ENCODE measurements at regions not wholly inside any gene's neighbourhood (a gene's known extent, or its start where the extent isn't known, plus 50 kb on each side); places are given as distances from the start of the nearest gene placed in this dataset.

- no peak for FAIRE-seq
Measured at GRCh38 chr18:67379981-67380380, 136.5 kb downstream of the DSEL start.

DNA sequence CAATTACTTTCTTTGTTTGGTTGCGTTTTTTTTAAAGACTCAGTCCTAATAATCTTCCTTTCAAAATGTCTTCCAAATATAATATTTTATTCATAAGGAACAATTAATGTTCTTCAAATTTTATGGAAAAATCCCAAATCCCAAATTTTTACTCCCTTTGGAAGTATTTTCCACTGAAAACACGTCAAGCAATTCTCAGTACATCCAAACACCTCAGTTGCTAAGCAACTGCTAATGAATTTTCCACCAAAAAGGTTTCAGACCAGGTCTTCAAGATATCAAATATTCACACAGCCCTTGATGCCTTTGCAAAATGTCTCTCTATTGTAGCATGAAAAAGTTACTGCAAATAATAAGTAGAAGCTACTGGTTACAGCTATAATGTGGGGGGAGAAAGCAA is 140.1 kb downstream of the DSEL start:
- FAIRE-seq = no peak

- FAIRE-seq = no peak
Measured at GRCh38 chr18:67373636-67374035, 142.9 kb downstream of the DSEL start.

GRCh38 chr18:67367540-67367939 is 149.0 kb downstream of the DSEL start:
- no peak for FAIRE-seq

GRCh38 chr18:67363694-67364093 is 152.8 kb downstream of the DSEL start:
- FAIRE-seq = no peak

DNA sequence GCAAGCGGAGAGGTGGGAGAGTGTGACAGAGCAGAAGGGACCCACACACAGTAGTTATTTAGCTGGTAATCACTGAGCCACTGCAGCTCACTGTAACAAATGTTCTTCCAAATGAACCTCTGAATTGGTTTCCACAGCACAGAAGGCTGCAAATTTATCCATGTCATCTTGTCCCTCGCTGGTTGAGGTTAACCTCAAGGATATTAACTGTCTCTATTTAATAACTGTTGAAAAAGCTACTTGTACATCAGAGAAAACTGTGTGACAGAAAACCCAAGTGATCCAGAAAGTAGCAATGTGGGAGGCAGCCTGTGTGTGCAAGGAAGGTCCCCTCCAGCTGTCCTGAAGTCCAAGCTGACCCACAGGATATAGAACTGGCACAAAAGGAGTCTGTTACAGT is 153.6 kb downstream of the DSEL start:
- no peak for FAIRE-seq

DNA sequence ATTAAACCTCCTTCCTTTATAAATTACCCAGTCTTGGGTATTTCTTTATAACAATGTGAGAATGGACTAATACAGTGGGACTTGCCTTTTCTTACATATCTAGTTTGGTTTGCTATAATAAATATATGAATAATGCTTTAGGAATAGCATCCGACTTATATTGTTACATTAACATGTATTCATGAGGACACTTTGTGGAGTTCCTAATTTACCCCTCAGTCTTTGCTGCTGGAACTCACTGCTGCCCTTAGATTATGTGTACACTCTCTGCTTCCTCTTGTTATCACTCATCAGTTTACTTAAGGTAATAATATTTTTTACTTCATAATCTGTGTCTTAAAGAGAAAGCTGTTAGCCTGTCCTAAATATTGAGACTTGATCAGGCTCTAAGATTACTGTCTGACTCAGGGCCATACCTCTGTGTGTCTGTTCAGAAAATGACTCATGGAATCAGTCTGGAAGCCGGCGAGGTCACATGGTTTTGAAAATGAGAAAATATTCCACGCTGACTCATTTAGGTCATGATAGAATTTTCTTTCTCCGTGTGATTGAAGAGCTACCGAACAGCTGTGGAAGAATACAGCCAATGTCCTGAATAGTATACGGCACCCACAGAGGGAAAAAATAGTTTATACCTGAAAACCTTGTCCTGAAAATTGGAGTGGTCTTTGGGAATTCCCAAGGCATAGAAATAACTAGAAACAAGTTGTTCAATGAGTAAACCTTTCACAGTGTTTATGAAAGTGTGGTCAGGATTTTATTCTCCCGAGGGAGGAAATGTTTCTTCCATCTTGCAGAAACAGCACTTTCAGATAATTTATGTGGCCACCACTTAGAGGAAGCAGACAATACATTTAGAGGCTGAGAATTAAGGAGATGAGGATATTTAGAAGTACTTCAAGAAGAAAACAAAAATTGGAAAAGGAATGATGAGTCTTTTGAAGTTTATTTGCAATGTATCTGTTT is 156.4 kb downstream of the DSEL start:
- no peak for FAIRE-seq

- FAIRE-seq = no peak
Measured at GRCh38 chr18:67358947-67359346, 157.6 kb downstream of the DSEL start.

- no peak for FAIRE-seq
Measured at GRCh38 chr18:67354692-67355091, 161.8 kb downstream of the DSEL start.

GRCh38 chr18:67354091-67354490 is 162.4 kb downstream of the DSEL start:
- FAIRE-seq = no peak

GRCh38 chr18:67347438-67347837 is 169.1 kb downstream of the DSEL start:
- no peak for FAIRE-seq

- no peak for FAIRE-seq
Measured at GRCh38 chr18:67342159-67342558, 174.4 kb downstream of the DSEL start.

DNA sequence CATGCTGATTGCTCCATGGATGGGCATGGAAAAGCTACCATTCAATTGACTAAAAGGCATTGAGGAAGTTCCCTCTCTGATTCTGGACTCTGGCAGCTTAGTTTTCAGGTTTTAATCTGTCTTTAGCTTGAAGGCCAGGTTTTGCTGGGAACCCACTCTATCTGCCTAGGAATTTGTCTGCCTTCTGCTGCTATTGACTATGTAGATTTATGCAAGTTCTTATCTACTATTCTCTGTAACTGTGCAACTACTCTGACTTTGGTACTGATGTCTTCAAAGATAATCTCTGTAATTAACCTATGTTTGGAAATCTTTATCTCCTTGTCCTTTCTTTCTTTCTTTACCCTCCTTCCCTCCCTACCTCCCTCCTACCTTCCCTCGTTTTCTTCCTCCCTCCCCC is 178.8 kb downstream of the DSEL start:
- no peak for FAIRE-seq

DNA sequence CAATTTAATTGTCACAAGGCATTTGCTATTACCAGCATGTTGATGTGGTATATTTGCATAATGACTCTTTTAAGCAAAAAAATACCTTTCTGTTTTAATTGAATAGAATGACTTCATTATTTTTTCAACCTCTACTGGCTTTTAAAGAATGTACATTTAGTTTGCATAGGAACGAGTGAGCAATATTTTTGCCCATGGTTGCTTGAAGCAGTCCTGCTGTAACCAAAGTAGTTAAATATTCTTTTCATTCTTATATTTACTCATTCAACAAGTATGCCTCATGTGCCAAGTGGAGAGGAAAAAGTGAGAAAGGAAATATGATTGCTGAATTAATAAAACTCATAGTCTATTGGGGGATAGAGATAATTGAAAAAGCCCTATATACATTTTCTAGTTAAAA is 184.7 kb downstream of the DSEL start:
- no peak for FAIRE-seq

GRCh38 chr18:67319109-67319508 is 197.4 kb downstream of the DSEL start:
- no peak for FAIRE-seq

- no peak for FAIRE-seq
Measured at GRCh38 chr18:67318651-67319050, 197.9 kb downstream of the DSEL start.

GRCh38 chr18:67310826-67311225 is 205.7 kb downstream of the DSEL start:
- FAIRE-seq = no peak

GRCh38 chr18:67308819-67309218 is 207.7 kb downstream of the DSEL start:
- no peak for FAIRE-seq

DNA sequence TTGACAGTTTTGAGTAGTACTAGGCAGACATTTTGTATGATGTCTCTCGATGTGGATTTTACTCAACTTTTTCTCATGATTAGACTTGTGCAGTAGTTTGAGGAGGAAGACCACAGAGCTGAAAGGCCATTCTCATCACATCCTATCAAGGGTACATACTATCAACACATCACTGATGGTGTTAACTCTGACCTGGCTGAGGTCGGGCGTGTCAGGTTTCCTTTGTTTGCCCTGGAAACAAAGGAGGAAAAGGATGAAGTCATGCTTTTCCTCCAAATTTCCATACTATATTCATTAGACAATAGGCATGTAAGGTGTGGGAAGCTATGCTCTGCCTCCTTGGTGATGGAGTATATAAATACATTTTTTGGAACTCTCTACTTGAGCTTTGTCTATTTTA is 211.1 kb downstream of the DSEL start:
- no peak for FAIRE-seq

DNA sequence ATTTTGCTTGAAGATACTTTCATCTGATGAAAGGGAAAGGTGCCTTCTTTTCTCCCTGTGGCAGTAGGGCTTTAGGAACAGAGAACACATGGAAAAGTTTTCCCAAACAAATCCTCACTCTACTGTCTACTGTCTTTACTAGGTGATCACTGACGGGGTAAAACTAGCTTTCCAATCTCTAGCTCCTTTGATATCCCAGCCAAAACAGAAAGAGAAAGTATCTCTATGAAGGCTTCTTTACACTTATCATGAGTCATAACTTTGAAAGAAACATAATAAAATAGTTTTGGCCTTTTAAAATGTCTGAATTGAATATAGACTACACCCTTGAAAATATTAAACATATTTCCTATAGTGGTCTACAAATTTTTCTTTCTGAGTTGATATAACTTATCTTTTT is 214.5 kb downstream of the DSEL start:
- no peak for FAIRE-seq

DNA sequence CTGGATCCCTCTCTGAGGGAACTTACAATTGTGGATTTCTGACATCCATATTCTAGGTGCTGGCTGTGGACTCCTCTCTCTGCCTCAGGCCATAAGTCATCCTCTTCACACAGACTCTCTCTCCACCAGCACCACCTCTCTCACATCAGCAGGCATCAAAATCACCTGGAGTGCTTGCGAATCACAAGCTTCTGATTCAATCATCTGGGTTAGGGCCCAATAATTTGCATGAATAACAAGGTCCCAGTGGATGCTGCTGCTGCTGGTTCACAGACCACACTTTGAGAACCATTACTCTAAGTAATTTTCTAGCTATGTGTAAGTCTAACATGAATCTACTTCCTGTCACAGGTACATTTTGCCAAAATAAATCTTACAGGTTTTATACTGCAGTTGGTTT is 214.9 kb downstream of the DSEL start:
- no peak for FAIRE-seq

GRCh38 chr18:67300498-67300897 is 216.0 kb downstream of the DSEL start:
- FAIRE-seq = no peak

GRCh38 chr18:67292814-67293213 is 223.7 kb downstream of the DSEL start:
- no peak for FAIRE-seq

DNA sequence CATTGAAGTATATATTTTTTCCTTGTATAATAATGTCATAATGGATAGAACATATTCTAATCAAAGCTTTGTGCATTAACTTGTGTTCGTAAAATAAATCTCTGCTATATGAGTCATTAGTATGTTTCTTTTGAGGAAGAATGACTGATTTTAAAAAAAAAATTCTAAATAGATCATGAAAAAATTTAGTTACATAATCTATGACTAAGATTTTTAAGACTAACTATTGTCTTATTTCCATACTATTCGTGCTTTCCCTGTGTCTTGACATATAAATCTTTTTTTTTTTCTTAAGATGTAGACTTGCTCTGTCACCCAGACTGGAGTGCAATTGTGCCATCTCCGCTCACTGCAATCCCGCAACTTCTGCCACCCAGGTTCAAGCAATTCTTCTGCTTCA is 226.1 kb downstream of the DSEL start:
- FAIRE-seq = no peak

- no peak for FAIRE-seq
Measured at GRCh38 chr18:67285583-67285982, 230.9 kb downstream of the DSEL start.

Data from A204.1 (cell line).